GM12878 (cell line): ENCODE measurements at regions not wholly inside any gene's neighbourhood (a gene's known extent, or its start where the extent isn't known, plus 50 kb on each side); places are given as distances from the start of the nearest gene placed in this dataset.

Experiments used
- ATAC-seq: fragments of 200-7000 bp; cut with Tn5 transposase; 3 replicates; pipeline ENCODE4 v1.9.1; 2020; ENCODE audit warnings: mild to moderate bottlenecking, moderate library complexity
- BruUV-seq: library from RNA; stranded (reverse); fragments of 400-500 nt; replicated peaks from 2 replicates; lab custom pipeline; 2021; lab: Mats Ljungman, UMichigan
- CTCF ChIA-PET: fragments of 300-600 bp; sonication (Branson Sonifier 250); formaldehyde crosslinking; extraction: SDS; loops from one replicate; lab custom pipeline; 2021; ENCODE audit warnings: inconsistent platforms; lab: Yijun Ruan, JAX
- POLR2A ChIA-PET: fragments of 350-600 bp; formaldehyde crosslinking; extraction: SDS; loops from one replicate; lab custom pipeline; 2021; ENCODE audit warnings: inconsistent platforms; lab: Charles Lee
- RAD21 ChIA-PET: fragments of 300-600 bp; sonication (Branson Sonifier 250); formaldehyde crosslinking; loops from one replicate; lab custom pipeline; 2023; ENCODE audit warnings: antibody characterized with exemption; ENCODE audit not compliant: unreplicated experiment; lab: Charles Lee
- SMC1A ChIA-PET: fragments of 300-600 bp; sonication (Branson Sonifier 250); formaldehyde crosslinking; loops from one replicate; lab custom pipeline; 2023; ENCODE audit not compliant: unreplicated experiment, uncharacterized antibody; lab: Charles Lee
- DNase-seq: peaks from one replicate; pipeline ENCODE4 v3.0.0-alpha.2; 2011; ENCODE audit warnings: low read depth, low spot score
- FAIRE-seq: peaks from 3 replicates; lab custom pipeline; 2011; peaks lifted over from hg19 to GRCh38; lab: Jason Lieb, UNC
- H2AFZ ChIP-seq: 2 replicates; pipeline ENCODE4 v1.6.0; 2011; ENCODE audit warnings: low read depth, low read length, control low read depth; ENCODE audit not compliant: control insufficient read depth
- H3K27ac ChIP-seq: 2 replicates; pipeline ENCODE4 v1.5.1; 2011; ENCODE audit warnings: control low read depth; ENCODE audit not compliant: control insufficient read depth, insufficient read depth
- H3K27me3 ChIP-seq, 2 experiments: replicated peaks in 1 of 2; 2 replicates each; pipeline versions ENCODE4 v1.6.0 to v1.6.1; 2011; ENCODE audit warnings: low read length in 1 of 2; ENCODE audit not compliant: control insufficient read depth in 2 of 2, insufficient read depth in 2 of 2
- H3K36me3 ChIP-seq, 2 experiments: 2 replicates each; pipeline ENCODE4 v1.5.1; 2011; ENCODE audit warnings: low read length in 1 of 2; ENCODE audit not compliant: control insufficient read depth in 2 of 2, insufficient read depth in 2 of 2
- H3K4me1 ChIP-seq: 2 replicates; pipeline ENCODE4 v1.6.1; 2011; ENCODE audit warnings: mild to moderate bottlenecking, low read length, moderate library complexity, mixed read lengths; ENCODE audit not compliant: control insufficient read depth, insufficient read depth
- H3K4me2 ChIP-seq: 2 replicates; pipeline ENCODE4 v1.6.0; 2011; ENCODE audit warnings: control low read depth; ENCODE audit not compliant: control insufficient read depth, insufficient read depth
- H3K4me3 ChIP-seq: fragments of 200-600 bp; sonication (generic); 2 replicates; pipeline ENCODE4 v1.5.1; 2016
- H3K79me2 ChIP-seq: 2 replicates; pipeline ENCODE4 v1.6.0; 2011; ENCODE audit warnings: low read length; ENCODE audit not compliant: control insufficient read depth, insufficient read depth
- H3K9ac ChIP-seq: 2 replicates; pipeline ENCODE4 v1.8.0; 2011; ENCODE audit warnings: low read length, control low read depth, mixed read lengths; ENCODE audit not compliant: control insufficient read depth, insufficient read depth
- H3K9me3 ChIP-seq: replicated peaks from 3 replicates; pipeline ENCODE4 v1.5.1; 2011; ENCODE audit warnings: mild to moderate bottlenecking, low read length; ENCODE audit not compliant: control insufficient read depth, insufficient read depth
- H4K20me1 ChIP-seq: 2 replicates; pipeline ENCODE4 v1.6.0; 2011; ENCODE audit not compliant: control insufficient read depth, insufficient read depth
- EED ChIP-seq: sonication (generic); IDR thresholded peaks from 2 replicates; pipeline ENCODE4 v1.6.1; 2016; ENCODE audit warnings: antibody characterized with exemption, low read depth
- FOS ChIP-seq: IDR thresholded peaks from 3 replicates; pipeline ENCODE4 v1.6.1; 2011; ENCODE audit warnings: borderline replicate concordance; ENCODE audit not compliant: insufficient read length; ENCODE audit errors: extremely low read depth
- GABPA ChIP-seq: IDR thresholded peaks from 2 replicates; pipeline ENCODE4 v1.6.1; 2014; ENCODE audit warnings: antibody characterized with exemption, low read depth, mild to moderate bottlenecking, inconsistent platforms
- GATAD2B ChIP-seq: fragments of 450-650 bp; conservative IDR thresholded peaks from 2 replicates; pipeline ENCODE4 v1.6.1; 2017; ENCODE audit warnings: low read depth, mild to moderate bottlenecking, moderate library complexity
- HSF1 ChIP-seq: fragments of 150-350 bp; IDR thresholded peaks from 2 replicates; pipeline ENCODE4 v1.6.1; 2014; ENCODE audit warnings: mild to moderate bottlenecking, low read depth, low read length
- IKZF1 ChIP-seq: fragments of 450-650 bp; conservative IDR thresholded peaks from 2 replicates; pipeline ENCODE4 v1.6.1; 2017; ENCODE audit warnings: antibody characterized with exemption, mild to moderate bottlenecking
- IKZF2 ChIP-seq, 2 experiments: fragments of 450-650 bp; IDR thresholded peaks; 2 replicates each; pipeline ENCODE4 v1.6.1; 2017; ENCODE audit warnings: mild to moderate bottlenecking in 2 of 2, moderate library complexity in 2 of 2
- NRF1 ChIP-seq: conservative IDR thresholded peaks from 2 replicates; pipeline ENCODE4 v1.6.1; 2011; ENCODE audit warnings: mild to moderate bottlenecking, low read depth, low read length, improper control_type of control experiment
- RBBP5 ChIP-seq: fragments of 200-600 bp; sonication (generic); conservative IDR thresholded peaks from 2 replicates; pipeline ENCODE4 v1.6.1; 2016
- RELA ChIP-seq: fragments of 450-650 bp; IDR thresholded peaks from 2 replicates; pipeline ENCODE4 v1.8.0; 2014; ENCODE audit warnings: borderline replicate concordance; ENCODE audit not compliant: partially characterized antibody
- SIX5 ChIP-seq: IDR thresholded peaks from 2 replicates; pipeline ENCODE4 v1.6.1; 2011; ENCODE audit warnings: mild to moderate bottlenecking, low read depth, low read length, moderate library complexity; ENCODE audit not compliant: severe bottlenecking
- SUPT20H ChIP-seq: IDR thresholded peaks from 2 replicates; pipeline ENCODE4 v1.6.1; 2011; ENCODE audit warnings: low read depth, mild to moderate bottlenecking, low read length, moderate library complexity, borderline replicate concordance; ENCODE audit not compliant: control insufficient read depth
- WGBS: methylation state at CpG from one replicate; pipeline ENCODE4 v1.1.6; 2016; ENCODE audit warnings: low lambda C conversion rate; ENCODE audit not compliant: insufficient replicate concordance, insufficient coverage; ENCODE audit errors: missing lambda C conversion rate; 5-methylcytosine and 5-hydroxymethylcytosine counted together
- in situ Hi-C: fragments of 300-500 bp; cut with MboI; formaldehyde crosslinking; loops from 9 replicates; pipeline ENCODE4 v1.14.3; 2018; ENCODE audit warnings: mixed read lengths
- intact Hi-C: fragments of 100-400 bp; cut with micrococcal nuclease; formaldehyde crosslinking; loops from one replicate; pipeline ENCODE4 v1.14.2; 2022; ENCODE audit not compliant: unreplicated experiment

- TF ChIP-seq HSF1 = no peak
- TF ChIP-seq SIX5 = no peak
Observed at GRCh38 chr13:37168151-37168550, 62.7 kb upstream of the CSNK1A1L start (continued).

- no peak overlapping the region for H3K4me3 ChIP-seq
Observed at GRCh38 chr13:37164635-37165034, 59.2 kb upstream of the CSNK1A1L start.

More at GRCh38 chr13:37164635-37165034, 59.2 kb upstream of the CSNK1A1L start:
- Histone ChIP-seq H3K27ac (no peak overlapping the region), H2AFZ (no peak overlapping the region), H3K9ac (no peak overlapping the region), H3K4me2 (no peak overlapping the region), H4K20me1 (no peaks in the 10 kb centered on the region), H3K4me1 (no peaks in the 10 kb centered on the region), H3K36me3 (no peaks in the 10 kb centered on the region), H3K27me3 (no peaks in the 10 kb centered on the region), H3K79me2 (no peaks in the 10 kb centered on the region), H3K9me3 (no peaks in the 10 kb centered on the region)
- 6% methylated on average over 2 of the region's 2 CpGs for WGBS
- intact Hi-C loops = no loop called here
- DNase-seq (no peak), FAIRE-seq (no peak), ATAC-seq (no peak)
- no TSS peak for BruUV-seq
- TF ChIP-seq IKZF1 = no peak
- no peak for TF ChIP-seq RELA
- no peak for TF ChIP-seq GABPA
- no peak for TF ChIP-seq IKZF2 (IDR thresholded peaks at IDR 0.05)
- TF ChIP-seq SUPT20H = no peak
- TF ChIP-seq EED = no peak
- no peak for TF ChIP-seq RBBP5
- no peak for TF ChIP-seq NRF1
- no peak for TF ChIP-seq GATAD2B
- no peak for TF ChIP-seq FOS
- SMC1A ChIA-PET = no interaction called here
- CTCF ChIA-PET = no interaction called here
- RAD21 ChIA-PET = no interaction called here
- POLR2A ChIA-PET = no interaction called here
- in situ Hi-C loops = no loop called here
